ENCODE measurements at regions not wholly inside any gene's neighbourhood (a gene's known extent, or its start where the extent isn't known, plus 50 kb on each side); places are given as distances from the start of the nearest gene placed in this dataset.

- intact Hi-C loops (cut with DNase I) = loop anchor here in 1 of 2 donors (10.0 kb wide), 1 partner anchor 62 kb away; no protein-coding TSS in a partner anchor
- H3K27me3 ChIP-seq = no peaks in the 10 kb centered on the region
- H3K9me3 ChIP-seq = no peaks in the 10 kb centered on the region
- no peak for TF ChIP-seq CTCF (IDR thresholded peaks at IDR 0.05)
- DNase-seq (no peak), ATAC-seq (no peak)
- H3K27ac ChIP-seq = no peak overlapping the region
- peaks cover 16 to 32% of the 10 kb centered on the region in 2 donors for H3K4me1 ChIP-seq
- no peaks in the 10 kb centered on the region for H3K36me3 ChIP-seq
- no peak overlapping the region for H3K4me3 ChIP-seq
These were observed 144.8 kb downstream of the SMAD6 start for GRCh38 chr15:66846811-66847210.

GRCh38 chr15:66847565-66847991 lies 145.5 kb downstream of the SMAD6 start:
- DNase-seq (no peak), ATAC-seq (no peak)
- H3K36me3 ChIP-seq = no peaks in the 10 kb centered on the region
- H3K4me3 ChIP-seq = no peak overlapping the region
- peaks cover 12 to 27% of the 10 kb centered on the region in 2 donors for H3K4me1 ChIP-seq
- H3K27me3 ChIP-seq = no peaks in the 10 kb centered on the region
- H3K27ac ChIP-seq = no peak overlapping the region
- intact Hi-C loops (cut with DNase I) = loop anchor here in 1 of 2 donors (10.0 kb wide), 1 partner anchor 63 kb away; no protein-coding TSS in a partner anchor
- no peak for TF ChIP-seq CTCF (IDR thresholded peaks at IDR 0.05)
- no peaks in the 10 kb centered on the region for H3K9me3 ChIP-seq

GRCh38 chr15:66848116-66848515 lies 146.1 kb downstream of the SMAD6 start:
- H3K4me3 ChIP-seq = no peak overlapping the region
- H3K9me3 ChIP-seq = no peaks in the 10 kb centered on the region
- no peak for ATAC-seq
- DNase-seq = no peak
- H3K27me3 ChIP-seq = no peaks in the 10 kb centered on the region
- peaks cover 9 to 23% of the 10 kb centered on the region in 2 donors for H3K4me1 ChIP-seq
- H3K27ac ChIP-seq = no peak overlapping the region
- intact Hi-C loops (cut with DNase I) = loop anchor here in 1 of 2 donors (10.0 kb wide), 1 partner anchor 63 kb away; no protein-coding TSS in a partner anchor
- no peaks in the 10 kb centered on the region for H3K36me3 ChIP-seq
- TF ChIP-seq CTCF (IDR thresholded peaks at IDR 0.05) = no peak

- intact Hi-C loops (cut with DNase I) = loop anchor here in 1 of 2 donors (10.0 kb wide), 1 partner anchor 64 kb away; no protein-coding TSS in a partner anchor
These were observed 146.8 kb downstream of the SMAD6 start for GRCh38 chr15:66848686-66849392.

More at GRCh38 chr15:66848686-66849392, 146.8 kb downstream of the SMAD6 start:
- Histone ChIP-seq H3K27ac (no peak overlapping the region), H3K4me3 (no peak overlapping the region), H3K4me1 (peaks cover 5 to 18% of the 10 kb centered on the region in 2 donors), H3K9me3 (no peaks in the 10 kb centered on the region), H3K27me3 (no peaks in the 10 kb centered on the region), H3K36me3 (no peaks in the 10 kb centered on the region)
- no peak for TF ChIP-seq CTCF (IDR thresholded peaks at IDR 0.05)
- DNase-seq (no peak), ATAC-seq (no peak)
